Panc1 (cell line): ENCODE measurements at regions not wholly inside any gene's neighbourhood (a gene's known extent, or its start where the extent isn't known, plus 50 kb on each side); places are given as distances from the start of the nearest gene placed in this dataset.

Source experiments
- ATAC-seq: fragments of 200-7000 bp; cut with Tn5 transposase; 2 replicates; pipeline ENCODE4 v1.9.1; 2020; ENCODE audit warnings: mild to moderate bottlenecking, moderate library complexity
- BruUV-seq: library from RNA; stranded (reverse); fragments of 400-500 nt; replicated peaks from 2 replicates; lab custom pipeline; 2021; lab: Mats Ljungman, UMichigan
- CTCF ChIA-PET: fragments of 300-600 bp; sonication (Branson Sonifier 250); formaldehyde crosslinking; loops from one replicate; lab custom pipeline; 2022; ENCODE audit warnings: antibody characterized with exemption; lab: Charles Lee
- POLR2A ChIA-PET: fragments of 300-600 bp; sonication (Branson Sonifier 250); formaldehyde crosslinking; loops from one replicate; lab custom pipeline; 2022; ENCODE audit warnings: antibody characterized with exemption; lab: Charles Lee
- DNase-seq: peaks from one replicate; pipeline ENCODE4 v3.0.0-alpha.2; 2010; ENCODE audit warnings: low read depth, low spot score
- H3K27ac ChIP-seq: 2 replicates; pipeline ENCODE4 v1.5.1; 2011; ENCODE audit warnings: mild to moderate bottlenecking, low read length, inconsistent platforms
- H3K27me3 ChIP-seq: fragments of 200-500 bp; sonication (Bioruptor generic); 2 replicates; pipeline ENCODE4 v1.6.0; 2014; ENCODE audit warnings: low read length, inconsistent platforms; ENCODE audit not compliant: control insufficient read depth, insufficient read depth
- H3K36me3 ChIP-seq: fragments of 200-500 bp; sonication (Bioruptor generic); 2 replicates; pipeline ENCODE4 v1.5.1; 2014; ENCODE audit warnings: inconsistent platforms, mild to moderate bottlenecking, low read length, moderate library complexity; ENCODE audit not compliant: control insufficient read depth, insufficient read depth
- H3K4me1 ChIP-seq: 2 replicates; pipeline ENCODE4 v1.5.1; 2011; ENCODE audit warnings: inconsistent platforms, mild to moderate bottlenecking, low read length, moderate library complexity; ENCODE audit not compliant: control insufficient read depth, insufficient read depth
- H3K4me3 ChIP-seq, 2 experiments: 2 replicates each; pipeline ENCODE4 v1.5.1; 2011 to 2012; ENCODE audit warnings: low read depth in 2 of 2, low read length in 2 of 2, mild to moderate bottlenecking in 2 of 2, inconsistent platforms in 1 of 2, moderate library complexity in 1 of 2
- H3K9me3 ChIP-seq: fragments of 200-500 bp; sonication (Bioruptor generic); 2 replicates; pipeline ENCODE4 v1.5.1; 2014; ENCODE audit warnings: low read depth, mild to moderate bottlenecking, inconsistent platforms, low read length, moderate library complexity; ENCODE audit not compliant: control insufficient read depth, insufficient read depth
- CTCF ChIP-seq: fragments of 450-650 bp; IDR thresholded peaks from 2 replicates; pipeline ENCODE4 v1.5.1; 2017; ENCODE audit warnings: mild to moderate bottlenecking
- POLR2AphosphoS5 ChIP-seq: IDR thresholded peaks from 2 replicates; pipeline ENCODE4 v1.6.1; 2012; ENCODE audit warnings: mild to moderate bottlenecking, low read depth, low read length, moderate library complexity
- REST ChIP-seq, 2 experiments: IDR thresholded peaks; 2 replicates each; pipeline ENCODE4 v1.6.1; 2011 to 2012; ENCODE audit warnings: low read depth in 2 of 2, control low read depth in 1 of 2, low read length in 1 of 2, mild to moderate bottlenecking in 1 of 2, moderate library complexity in 1 of 2; ENCODE audit not compliant: insufficient read depth in 1 of 2
- SIN3A ChIP-seq: IDR thresholded peaks from 2 replicates; pipeline ENCODE4 v1.6.1; 2012; ENCODE audit warnings: low read depth, mild to moderate bottlenecking, low read length, moderate library complexity, borderline replicate concordance; ENCODE audit not compliant: insufficient read depth
- TCF7L2 ChIP-seq: IDR thresholded peaks from 2 replicates; pipeline ENCODE4 v1.6.1; 2011; ENCODE audit warnings: mild to moderate bottlenecking, low read depth, low read length, inconsistent platforms
- in situ Hi-C: cut with HindIII; loops from 2 replicates; pipeline ENCODE4 v1.10.0; 2016; ENCODE audit warnings: low sequenced_read_pairs, low pct_unique_long_range_greater_than_20kb
- intact Hi-C: fragments of 100-400 bp; cut with micrococcal nuclease; formaldehyde crosslinking; loops from one replicate; pipeline ENCODE4 v1.10.0; 2022; ENCODE audit not compliant: unreplicated experiment

GRCh38 chr20:40436011-40436410, 253.0 kb downstream of the MAFB start:
- ChIA-PET CTCF (no interaction called here), POLR2A (no interaction called here)
- in situ Hi-C loops (no loop called here), intact Hi-C loops (no loop called here)
- Histone ChIP-seq H3K27ac (no peak overlapping the region), H3K9me3 (no peaks in the 10 kb centered on the region), H3K27me3 (no peaks in the 10 kb centered on the region), H3K36me3 (no peaks in the 10 kb centered on the region), H3K4me1 (no peaks in the 10 kb centered on the region), H3K4me3 (no peak overlapping the region)
- no peak for DNase-seq
- no peak for TF ChIP-seq SIN3A
- no peak for TF ChIP-seq TCF7L2
- no peak for TF ChIP-seq REST (IDR thresholded peaks at IDR 0.05; ENCODE audit: insufficient read depth in 1 of 2, low read depth in 2 of 2, low read length in 1 of 2)
- no peak for TF ChIP-seq CTCF
- no peak for TF ChIP-seq POLR2AphosphoS5
- no peak for ATAC-seq
- BruUV-seq = no TSS peak

- intact Hi-C loops (no loop called here), in situ Hi-C loops (no loop called here)
- BruUV-seq = no TSS peak
- CTCF ChIA-PET = no interaction called here
- Histone ChIP-seq H3K36me3 (no peaks in the 10 kb centered on the region), H3K27ac (no peak overlapping the region), H3K4me3 (no peak overlapping the region), H3K9me3 (no peaks in the 10 kb centered on the region), H3K27me3 (no peaks in the 10 kb centered on the region), H3K4me1 (no peaks in the 10 kb centered on the region)
- DNase-seq (no peak), ATAC-seq (no peak)
- no peak for TF ChIP-seq TCF7L2
- no peak for TF ChIP-seq SIN3A
- TF ChIP-seq CTCF = no peak
- TF ChIP-seq REST (IDR thresholded peaks at IDR 0.05; ENCODE audit: insufficient read depth in 1 of 2, low read depth in 2 of 2, low read length in 1 of 2) = no peak
- no peak for TF ChIP-seq POLR2AphosphoS5
- POLR2A ChIA-PET = no interaction called here
Observed at GRCh38 chr20:40435146-40435895, 253.7 kb downstream of the MAFB start.
